Naive thymus-derived CD4-positive, alpha-beta T cell (primary cell): ENCODE measurements at regions not wholly inside any gene's neighbourhood (a gene's known extent, or its start where the extent isn't known, plus 50 kb on each side); places are given as distances from the start of the nearest gene placed in this dataset.

ENCODE experiments used
- ATAC-seq: fragments of 150-1000 bp; cut with Tn5 transposase; 2 replicates; pipeline ENCODE4 v1.10.0; 2021; ENCODE audit warnings: mild to moderate bottlenecking, moderate library complexity
- CTCF ChIA-PET: fragments of 350-600 bp; sonication (Branson Sonifier 250); formaldehyde crosslinking; loops from one replicate; lab custom pipeline; 2021; ENCODE audit warnings: antibody characterized with exemption; lab: Charles Lee
- POLR2A ChIA-PET: fragments of 350-600 bp; sonication (Branson Sonifier 250); formaldehyde crosslinking; loops from one replicate; lab custom pipeline; 2021; ENCODE audit warnings: antibody characterized with exemption, inconsistent platforms; lab: Charles Lee
- DNase-seq, 9 donors: peaks; one replicate each; pipeline versions ENCODE4 v3.0.0 to v3.0.0-alpha.2; 2020 to 2022; ENCODE audit warnings: mixed read lengths in 1 of 9
- H3K27ac ChIP-seq: one replicate; pipeline ENCODE4 v1.7.0; 2013; ENCODE audit warnings: mild to moderate bottlenecking, low read depth, low read length, moderate library complexity
- H3K27me3 ChIP-seq, 2 donors: one replicate each; pipeline ENCODE4 v1.7.0; 2013; ENCODE audit warnings: low read length in 2 of 2, mild to moderate bottlenecking in 2 of 2, moderate library complexity in 2 of 2; ENCODE audit not compliant: control insufficient read depth in 2 of 2, insufficient read depth in 2 of 2
- H3K36me3 ChIP-seq, 3 experiments: 1 replicate in 2 of 3; 2 replicates in 1 of 3; pipeline ENCODE4 v1.7.0; 2013; ENCODE audit warnings: low read length in 3 of 3, mild to moderate bottlenecking in 3 of 3, moderate library complexity in 1 of 3; ENCODE audit not compliant: insufficient read depth in 3 of 3, control insufficient read depth in 2 of 3
- H3K4me1 ChIP-seq, 2 donors: one replicate each; pipeline ENCODE4 v1.7.0; 2013; ENCODE audit warnings: low read length in 2 of 2, mild to moderate bottlenecking in 2 of 2, moderate library complexity in 1 of 2; ENCODE audit not compliant: control insufficient read depth in 2 of 2, insufficient read depth in 2 of 2
- H3K4me3 ChIP-seq: 2 replicates; pipeline ENCODE4 v1.7.0; 2013; ENCODE audit warnings: mild to moderate bottlenecking, low read length
- H3K9me3 ChIP-seq, 3 experiments: 1 replicate in 2 of 3; 2 replicates in 1 of 3; pipeline ENCODE4 v1.7.0; 2013; ENCODE audit warnings: low read length in 3 of 3; ENCODE audit not compliant: control insufficient read depth in 2 of 3
- H3K27ac Mint-ChIP-seq, 9 donors: one replicate each; pipeline ENCODE4 v1.8.0; 2020 to 2022; ENCODE audit warnings: mixed read lengths in 9 of 9, mild to moderate bottlenecking in 8 of 9, moderate library complexity in 5 of 9, inconsistent platforms in 2 of 9
- H3K27me3 Mint-ChIP-seq, 5 donors: one replicate each; pipeline ENCODE4 v1.8.0; 2021 to 2022; ENCODE audit warnings: mixed read lengths in 5 of 5, mild to moderate bottlenecking in 1 of 5
- H3K36me3 Mint-ChIP-seq, 5 donors: one replicate each; pipeline ENCODE4 v1.8.0; 2020 to 2022; ENCODE audit warnings: mixed read lengths in 5 of 5, mild to moderate bottlenecking in 3 of 5, inconsistent platforms in 1 of 5
- H3K4me1 Mint-ChIP-seq, 7 donors: one replicate each; pipeline ENCODE4 v1.8.0; 2020 to 2022; ENCODE audit warnings: mixed read lengths in 7 of 7, mild to moderate bottlenecking in 3 of 7, inconsistent platforms in 1 of 7
- H3K4me3 Mint-ChIP-seq, 10 donors: one replicate each; pipeline ENCODE4 v1.8.0; 2020 to 2022; ENCODE audit warnings: mild to moderate bottlenecking in 10 of 10, mixed read lengths in 10 of 10, moderate library complexity in 6 of 10, inconsistent platforms in 2 of 10
- H3K9me3 Mint-ChIP-seq, 11 donors: one replicate each; pipeline ENCODE4 v1.8.0; 2020 to 2022; ENCODE audit warnings: mixed read lengths in 11 of 11, mild to moderate bottlenecking in 4 of 11, inconsistent platforms in 1 of 11, moderate library complexity in 1 of 11
- intact Hi-C, 2 donors: fragments of 100-400 bp; cut with micrococcal nuclease; formaldehyde crosslinking; loops; one replicate each; pipeline ENCODE4 v1.15.1; 2023

DNA sequence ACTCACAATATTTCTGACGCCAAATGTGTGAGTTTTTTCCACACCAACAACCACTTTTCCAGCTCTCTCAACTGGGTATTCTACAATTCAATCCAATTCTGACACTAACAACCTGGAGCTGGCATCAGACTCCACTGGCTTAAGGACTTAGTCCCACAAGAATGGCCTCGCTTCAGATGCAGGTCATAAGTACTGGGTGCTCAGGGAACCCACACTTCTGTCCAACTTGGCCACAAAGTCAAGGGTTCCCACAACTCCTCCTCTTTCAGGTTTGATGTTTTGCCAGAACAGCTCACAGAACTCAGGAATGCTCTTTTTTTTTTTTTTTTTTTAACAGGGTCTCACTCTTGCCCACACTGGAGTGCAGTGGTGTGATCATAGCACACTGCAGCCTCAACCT, 56.1 kb upstream of the TMC5 start:
- H3K27ac ChIP-seq: no peak overlapping the region
- Mint-ChIP-seq H3K27ac (no peak overlapping the region), H3K4me3 (no peak overlapping the region), H3K9me3 (peaks cover 0 to 8% (median 0%) of the 10 kb centered on the region in 11 donors), H3K4me1 (no peaks in the 10 kb centered on the region), H3K27me3 (peaks cover 0 to 5% (median 0%) of the 10 kb centered on the region in 5 donors), H3K36me3 (no peaks in the 10 kb centered on the region)
- ChIA-PET POLR2A (no interaction called here), CTCF (interaction anchor here (0.7 kb wide), 1 partner anchor 1570 kb away, joined by 3 read pairs; no protein-coding TSS in a partner anchor)
- no peaks in the 10 kb centered on the region for H3K9me3 ChIP-seq
- ATAC-seq (no peak), DNase-seq (no peak)
- intact Hi-C loops: no loop called here
- no peaks in the 10 kb centered on the region for H3K27me3 ChIP-seq
- H3K4me1 ChIP-seq: no peaks in the 10 kb centered on the region
- H3K4me3 ChIP-seq: no peak overlapping the region
- H3K36me3 ChIP-seq: no peaks in the 10 kb centered on the region

DNA sequence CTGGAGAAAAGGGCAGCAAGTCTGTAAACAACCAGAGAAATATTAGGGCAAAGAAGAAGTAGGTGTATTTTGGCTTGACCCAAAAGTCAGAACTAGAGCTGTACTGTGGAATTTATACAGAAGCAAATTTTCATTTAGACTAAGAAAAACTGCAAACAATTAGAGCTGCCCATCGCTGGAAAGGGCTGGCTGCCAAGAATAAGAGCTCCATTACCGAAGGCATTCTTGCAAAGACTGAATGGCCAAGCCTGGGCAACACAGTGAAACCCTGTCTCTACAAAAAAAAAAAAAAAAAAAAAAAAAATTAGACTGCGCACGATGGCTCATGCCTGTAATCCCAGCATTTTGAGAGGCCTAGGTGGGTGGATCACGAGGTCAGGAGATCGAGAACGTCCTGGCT, 53.9 kb upstream of the TMC5 start:
- intact Hi-C loops: no loop called here
- Histone ChIP-seq H3K27me3 (no peaks in the 10 kb centered on the region), H3K4me1 (no peaks in the 10 kb centered on the region), H3K27ac (no peak overlapping the region), H3K36me3 (no peaks in the 10 kb centered on the region), H3K9me3 (no peaks in the 10 kb centered on the region), H3K4me3 (no peak overlapping the region)
- Mint-ChIP-seq H3K36me3 (no peaks in the 10 kb centered on the region), H3K4me3 (no peak overlapping the region), H3K27me3 (peaks cover 0 to 5% (median 3%) of the 10 kb centered on the region in 5 donors), H3K9me3 (peaks cover 0 to 19% (median 5%) of the 10 kb centered on the region in 11 donors), H3K4me1 (no peaks in the 10 kb centered on the region), H3K27ac (no peak overlapping the region)
- DNase-seq (no peak), ATAC-seq (no peak)
- ChIA-PET POLR2A (no interaction called here), CTCF (no interaction called here)

DNA sequence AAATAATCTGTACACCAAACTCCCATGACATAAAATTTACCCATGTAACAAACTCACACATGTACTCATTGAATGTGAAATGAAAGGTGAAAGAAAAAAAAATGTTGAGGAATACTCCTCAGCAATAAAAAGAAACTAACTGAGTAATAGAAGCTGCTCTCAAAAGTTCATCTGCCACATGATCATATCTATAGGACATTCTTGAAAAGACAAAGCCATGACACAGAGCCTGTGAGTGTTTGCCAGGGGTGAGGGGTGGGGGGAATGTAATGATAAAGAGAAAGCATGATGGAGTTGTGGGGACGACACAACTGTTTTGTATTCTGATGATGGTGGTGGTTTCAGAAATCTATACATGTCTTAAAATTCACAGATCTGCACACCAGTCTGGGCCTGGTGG, 52.2 kb upstream of the TMC5 start:
- no peak for DNase-seq
- H3K27me3 ChIP-seq: no peaks in the 10 kb centered on the region
- ChIA-PET CTCF (no interaction called here), POLR2A (no interaction called here)
- no peaks in the 10 kb centered on the region for H3K36me3 ChIP-seq
- H3K4me1 ChIP-seq: no peaks in the 10 kb centered on the region
- H3K4me3 Mint-ChIP-seq: no peak overlapping the region
- no peak overlapping the region for H3K27ac Mint-ChIP-seq
- H3K9me3 ChIP-seq: no peaks in the 10 kb centered on the region
- peaks cover 0 to 13% (median 10%) of the 10 kb centered on the region in 5 donors for H3K27me3 Mint-ChIP-seq
- ATAC-seq: no peak
- intact Hi-C loops: no loop called here
- H3K9me3 Mint-ChIP-seq: peaks cover 0 to 14% (median 5%) of the 10 kb centered on the region in 11 donors
- no peaks in the 10 kb centered on the region for H3K4me1 Mint-ChIP-seq
- no peak overlapping the region for H3K4me3 ChIP-seq
- no peak overlapping the region for H3K27ac ChIP-seq
- H3K36me3 Mint-ChIP-seq: no peaks in the 10 kb centered on the region

DNA sequence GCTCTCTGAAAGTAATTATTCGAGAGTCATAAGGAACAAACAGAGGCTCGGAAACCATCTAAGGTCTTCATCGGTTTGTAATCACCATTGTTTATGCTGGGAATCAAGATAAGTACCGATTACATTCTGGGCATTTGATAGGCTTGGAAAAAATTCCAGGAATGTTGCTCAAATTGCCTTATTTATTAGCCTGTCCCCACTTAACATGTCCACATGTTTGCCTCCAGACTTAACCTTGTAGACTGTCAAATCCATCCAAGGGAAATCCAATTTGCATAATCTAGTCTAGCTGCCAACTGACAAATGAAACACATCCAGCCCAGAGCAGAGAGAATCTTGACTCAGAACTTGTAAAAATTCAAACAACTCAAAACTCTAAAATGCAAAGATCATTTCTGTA, 51.3 kb upstream of the TMC5 start:
- ChIA-PET POLR2A (no interaction called here), CTCF (no interaction called here)
- DNase-seq: no peak
- Mint-ChIP-seq H3K4me3 (no peak overlapping the region), H3K36me3 (no peaks in the 10 kb centered on the region), H3K27ac (no peak overlapping the region), H3K27me3 (peaks cover 0 to 12% (median 12%) of the 10 kb centered on the region in 5 donors), H3K9me3 (peaks cover 0 to 12% (median 5%) of the 10 kb centered on the region in 11 donors), H3K4me1 (no peaks in the 10 kb centered on the region)
- Histone ChIP-seq H3K9me3 (no peaks in the 10 kb centered on the region), H3K4me3 (no peak overlapping the region), H3K4me1 (no peaks in the 10 kb centered on the region), H3K36me3 (no peaks in the 10 kb centered on the region), H3K27ac (no peak overlapping the region), H3K27me3 (no peaks in the 10 kb centered on the region)
- intact Hi-C loops: no loop called here
- ATAC-seq: no peak

DNA sequence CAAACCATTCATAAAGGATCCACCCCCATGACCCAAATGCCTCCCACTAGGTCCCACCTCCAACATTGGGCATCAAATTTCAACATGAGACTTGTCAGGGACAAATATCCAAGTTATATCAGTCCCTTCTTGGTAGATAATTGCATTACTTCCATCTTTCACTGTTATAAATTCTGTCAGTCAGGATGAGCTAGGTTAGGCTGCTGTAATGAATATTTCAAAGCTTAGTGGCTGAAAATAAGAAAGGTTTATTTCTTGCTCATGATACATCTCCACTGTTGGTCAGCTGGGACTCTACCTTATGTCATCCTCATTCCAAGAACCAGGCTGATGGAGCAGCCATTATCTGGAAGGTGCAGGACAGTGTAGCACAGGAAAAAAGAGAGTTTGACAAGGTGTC, 50.3 kb upstream of the TMC5 start:
- Histone ChIP-seq H3K27me3 (no peaks in the 10 kb centered on the region), H3K9me3 (no peaks in the 10 kb centered on the region), H3K36me3 (no peaks in the 10 kb centered on the region), H3K4me3 (no peak overlapping the region), H3K27ac (no peak overlapping the region), H3K4me1 (no peaks in the 10 kb centered on the region)
- Mint-ChIP-seq H3K9me3 (peaks cover 0 to 12% (median 5%) of the 10 kb centered on the region in 11 donors), H3K4me3 (no peak overlapping the region), H3K36me3 (no peaks in the 10 kb centered on the region), H3K27ac (no peak overlapping the region), H3K4me1 (no peaks in the 10 kb centered on the region), H3K27me3 (peaks cover under 1 to 12% (median 8%) of the 10 kb centered on the region in 5 donors)
- ChIA-PET POLR2A (no interaction called here), CTCF (no interaction called here)
- ATAC-seq (no peak), DNase-seq (no peak)
- intact Hi-C loops: no loop called here
